ENCODE measurements at regions not wholly inside any gene's neighbourhood (a gene's known extent, or its start where the extent isn't known, plus 50 kb on each side); places are given as distances from the start of the nearest gene placed in this dataset.

DNA sequence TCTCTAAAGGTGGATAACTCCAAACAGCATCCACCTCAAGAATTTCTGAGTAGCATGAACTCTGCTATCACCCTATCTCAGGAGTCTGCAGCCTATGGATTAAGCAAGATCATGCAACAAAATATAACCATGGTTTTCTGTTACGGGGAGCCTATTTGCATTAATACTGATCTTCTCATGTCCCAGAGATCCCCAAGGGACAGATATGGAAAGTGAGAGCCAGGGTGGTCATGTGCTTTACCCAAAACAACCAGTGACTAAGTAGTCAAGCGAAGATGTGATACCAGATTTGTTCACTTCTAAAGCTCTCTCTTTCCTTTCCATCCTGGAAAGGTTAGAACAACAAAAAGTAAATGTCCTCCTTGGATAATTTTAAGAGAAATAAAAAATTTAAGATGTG is 125.1 kb downstream of the PRRX1 start:
- TF ChIP-seq, protein P1, sequence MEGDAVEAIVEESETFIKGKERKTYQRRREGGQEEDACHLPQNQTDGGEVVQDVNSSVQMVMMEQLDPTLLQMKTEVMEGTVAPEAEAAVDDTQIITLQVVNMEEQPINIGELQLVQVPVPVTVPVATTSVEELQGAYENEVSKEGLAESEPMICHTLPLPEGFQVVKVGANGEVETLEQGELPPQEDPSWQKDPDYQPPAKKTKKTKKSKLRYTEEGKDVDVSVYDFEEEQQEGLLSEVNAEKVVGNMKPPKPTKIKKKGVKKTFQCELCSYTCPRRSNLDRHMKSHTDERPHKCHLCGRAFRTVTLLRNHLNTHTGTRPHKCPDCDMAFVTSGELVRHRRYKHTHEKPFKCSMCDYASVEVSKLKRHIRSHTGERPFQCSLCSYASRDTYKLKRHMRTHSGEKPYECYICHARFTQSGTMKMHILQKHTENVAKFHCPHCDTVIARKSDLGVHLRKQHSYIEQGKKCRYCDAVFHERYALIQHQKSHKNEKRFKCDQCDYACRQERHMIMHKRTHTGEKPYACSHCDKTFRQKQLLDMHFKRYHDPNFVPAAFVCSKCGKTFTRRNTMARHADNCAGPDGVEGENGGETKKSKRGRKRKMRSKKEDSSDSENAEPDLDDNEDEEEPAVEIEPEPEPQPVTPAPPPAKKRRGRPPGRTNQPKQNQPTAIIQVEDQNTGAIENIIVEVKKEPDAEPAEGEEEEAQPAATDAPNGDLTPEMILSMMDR (IDR thresholded peaks at IDR 0.05; ENCODE audit: low read length), result no peak
- no peak for TF ChIP-seq EZH2 (IDR thresholded peaks at IDR 0.05; ENCODE audit: borderline replicate concordance, low read length)
- no peaks in the 10 kb centered on the region for H3K9me3 ChIP-seq (ENCODE audit: low read length)
- no peaks in the 10 kb centered on the region for H3K27me3 ChIP-seq (ENCODE audit: insufficient read depth, low read length)
- H3F3A ChIP-seq (ENCODE audit: insufficient read depth, low read length), result no peaks in the 10 kb centered on the region
- no peak overlapping the region for H3K27ac ChIP-seq (ENCODE audit: low read depth, low read length, poor library complexity, severe bottlenecking)
- H3K4me2 ChIP-seq (ENCODE audit: low read length), result no peak overlapping the region
- H3K9me2 ChIP-seq (ENCODE audit: low read depth, low read length), result no peaks in the 10 kb centered on the region
- H3K4me1 ChIP-seq (ENCODE audit: insufficient read depth, low read length, severe bottlenecking), result no peaks in the 10 kb centered on the region
- no peaks in the 10 kb centered on the region for H3K79me2 ChIP-seq (ENCODE audit: insufficient read depth, low read length)
- H3K4me3 ChIP-seq (ENCODE audit: low read depth, low read length, poor library complexity, severe bottlenecking), result no peak overlapping the region
- no peak overlapping the region for H2AFZ ChIP-seq (ENCODE audit: low read length)
- no peaks in the 10 kb centered on the region for H3K36me3 ChIP-seq (ENCODE audit: insufficient read depth, low read length)
- H4K20me1 ChIP-seq (ENCODE audit: insufficient read depth, low read length), result no peaks in the 10 kb centered on the region
- H3K9ac ChIP-seq (ENCODE audit: low read length), result no peak overlapping the region

DNA sequence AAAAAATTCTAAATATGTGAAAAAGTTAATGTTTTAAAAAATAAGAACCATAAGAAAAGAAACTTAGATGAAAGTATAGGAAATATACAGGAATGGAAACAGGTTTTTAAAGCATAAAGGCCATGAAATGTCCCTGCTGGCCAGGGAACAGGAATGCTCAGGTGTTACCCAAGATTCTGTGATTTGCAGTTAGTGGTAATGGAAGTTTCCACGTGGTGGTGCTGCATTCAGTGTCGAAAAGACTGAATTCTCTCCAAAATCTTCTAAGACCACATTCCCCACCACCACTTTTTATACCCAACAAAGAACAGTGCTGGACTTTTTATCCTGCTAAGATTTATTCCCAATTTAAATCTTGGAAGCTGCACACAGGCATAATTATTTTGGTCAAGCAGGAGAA is 126.2 kb downstream of the PRRX1 start:
- Histone ChIP-seq H3K9me2 (ENCODE audit: low read depth, low read length) (no peaks in the 10 kb centered on the region), H3K9me3 (ENCODE audit: low read length) (no peaks in the 10 kb centered on the region), H3K36me3 (ENCODE audit: insufficient read depth, low read length) (no peaks in the 10 kb centered on the region), H3K4me2 (ENCODE audit: low read length) (no peak overlapping the region), H3K9ac (ENCODE audit: low read length) (no peak overlapping the region), H4K20me1 (ENCODE audit: insufficient read depth, low read length) (no peaks in the 10 kb centered on the region), H3F3A (ENCODE audit: insufficient read depth, low read length) (no peaks in the 10 kb centered on the region), H3K4me1 (ENCODE audit: insufficient read depth, low read length, severe bottlenecking) (no peaks in the 10 kb centered on the region), H3K27me3 (ENCODE audit: insufficient read depth, low read length) (no peaks in the 10 kb centered on the region), H3K79me2 (ENCODE audit: insufficient read depth, low read length) (no peaks in the 10 kb centered on the region), H2AFZ (ENCODE audit: low read length) (no peak overlapping the region), H3K27ac (ENCODE audit: low read depth, low read length, poor library complexity, severe bottlenecking) (no peak overlapping the region), H3K4me3 (ENCODE audit: low read depth, low read length, poor library complexity, severe bottlenecking) (no peak overlapping the region)
- TF ChIP-seq EZH2 (IDR thresholded peaks at IDR 0.05; ENCODE audit: borderline replicate concordance, low read length), result no peak
- TF ChIP-seq, protein P1 (IDR thresholded peaks at IDR 0.05; ENCODE audit: low read length), result no peak

DNA sequence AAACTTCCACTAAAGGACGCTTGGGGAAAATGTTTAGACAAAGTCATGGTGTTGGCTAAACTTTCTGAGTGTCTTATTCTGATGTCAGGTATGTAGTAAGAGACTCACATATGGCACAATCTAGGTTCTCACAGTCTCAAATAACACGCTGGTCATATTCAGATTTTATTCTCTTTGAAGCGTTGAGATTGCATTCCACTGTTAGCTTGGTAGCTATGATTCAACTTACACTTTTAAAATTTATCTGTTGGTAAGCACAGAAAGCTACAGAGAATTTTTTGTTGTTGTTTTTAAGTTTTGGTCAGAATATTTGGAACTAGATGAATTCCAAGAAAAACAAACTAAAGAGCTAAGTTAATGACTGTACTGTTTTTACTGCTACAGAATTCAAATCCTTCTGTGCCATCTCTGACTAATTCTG is 126.7 kb downstream of the PRRX1 start:
- H3K4me2 ChIP-seq (ENCODE audit: low read length), result no peak overlapping the region
- H3K79me2 ChIP-seq (ENCODE audit: insufficient read depth, low read length), result no peaks in the 10 kb centered on the region
- H4K20me1 ChIP-seq (ENCODE audit: insufficient read depth, low read length), result no peaks in the 10 kb centered on the region
- no peak overlapping the region for H3K9ac ChIP-seq (ENCODE audit: low read length)
- H3K9me2 ChIP-seq (ENCODE audit: low read depth, low read length), result no peaks in the 10 kb centered on the region
- H3K4me1 ChIP-seq (ENCODE audit: insufficient read depth, low read length, severe bottlenecking), result no peaks in the 10 kb centered on the region
- no peak overlapping the region for H3K4me3 ChIP-seq (ENCODE audit: low read depth, low read length, poor library complexity, severe bottlenecking)
- H3K9me3 ChIP-seq (ENCODE audit: low read length), result no peaks in the 10 kb centered on the region
- no peaks in the 10 kb centered on the region for H3K36me3 ChIP-seq (ENCODE audit: insufficient read depth, low read length)
- H2AFZ ChIP-seq (ENCODE audit: low read length), result no peak overlapping the region
- TF ChIP-seq, protein P1 (IDR thresholded peaks at IDR 0.05; ENCODE audit: low read length), result no peak
- no peak for TF ChIP-seq EZH2 (IDR thresholded peaks at IDR 0.05; ENCODE audit: borderline replicate concordance, low read length)
- no peaks in the 10 kb centered on the region for H3K27me3 ChIP-seq (ENCODE audit: insufficient read depth, low read length)
- H3F3A ChIP-seq (ENCODE audit: insufficient read depth, low read length), result no peaks in the 10 kb centered on the region
- H3K27ac ChIP-seq (ENCODE audit: low read depth, low read length, poor library complexity, severe bottlenecking), result no peak overlapping the region

All from OCI-LY1 (cell line).